Hepatocyte (in vitro differentiated cells): ENCODE measurements at regions not wholly inside any gene's neighbourhood (a gene's known extent, or its start where the extent isn't known, plus 50 kb on each side); places are given as distances from the start of the nearest gene placed in this dataset.

Experiments used
- EZH2 ChIP-seq: fragments of 200-600 bp; sonication (generic); IDR thresholded peaks from 2 replicates; pipeline ENCODE4 v1.6.1; 2016; ENCODE audit warnings: antibody characterized with exemption, mild to moderate bottlenecking, borderline replicate concordance
- TF ChIP-seq, protein P1 (sequence below): fragments of 200-600 bp; sonication (generic); IDR thresholded peaks from 2 replicates; pipeline ENCODE4 v1.5.1; 2016; ENCODE audit warnings: antibody characterized with exemption, mild to moderate bottlenecking; ENCODE audit not compliant: poor library complexity

GRCh38 chr10:53069013-53069412, 296.4 kb upstream of the MBL2 start:
- TF ChIP-seq, protein P1, sequence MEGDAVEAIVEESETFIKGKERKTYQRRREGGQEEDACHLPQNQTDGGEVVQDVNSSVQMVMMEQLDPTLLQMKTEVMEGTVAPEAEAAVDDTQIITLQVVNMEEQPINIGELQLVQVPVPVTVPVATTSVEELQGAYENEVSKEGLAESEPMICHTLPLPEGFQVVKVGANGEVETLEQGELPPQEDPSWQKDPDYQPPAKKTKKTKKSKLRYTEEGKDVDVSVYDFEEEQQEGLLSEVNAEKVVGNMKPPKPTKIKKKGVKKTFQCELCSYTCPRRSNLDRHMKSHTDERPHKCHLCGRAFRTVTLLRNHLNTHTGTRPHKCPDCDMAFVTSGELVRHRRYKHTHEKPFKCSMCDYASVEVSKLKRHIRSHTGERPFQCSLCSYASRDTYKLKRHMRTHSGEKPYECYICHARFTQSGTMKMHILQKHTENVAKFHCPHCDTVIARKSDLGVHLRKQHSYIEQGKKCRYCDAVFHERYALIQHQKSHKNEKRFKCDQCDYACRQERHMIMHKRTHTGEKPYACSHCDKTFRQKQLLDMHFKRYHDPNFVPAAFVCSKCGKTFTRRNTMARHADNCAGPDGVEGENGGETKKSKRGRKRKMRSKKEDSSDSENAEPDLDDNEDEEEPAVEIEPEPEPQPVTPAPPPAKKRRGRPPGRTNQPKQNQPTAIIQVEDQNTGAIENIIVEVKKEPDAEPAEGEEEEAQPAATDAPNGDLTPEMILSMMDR, result no peak
- no peak for TF ChIP-seq EZH2
